ENCODE measurements at regions not wholly inside any gene's neighbourhood (a gene's known extent, or its start where the extent isn't known, plus 50 kb on each side); places are given as distances from the start of the nearest gene placed in this dataset.

DNA sequence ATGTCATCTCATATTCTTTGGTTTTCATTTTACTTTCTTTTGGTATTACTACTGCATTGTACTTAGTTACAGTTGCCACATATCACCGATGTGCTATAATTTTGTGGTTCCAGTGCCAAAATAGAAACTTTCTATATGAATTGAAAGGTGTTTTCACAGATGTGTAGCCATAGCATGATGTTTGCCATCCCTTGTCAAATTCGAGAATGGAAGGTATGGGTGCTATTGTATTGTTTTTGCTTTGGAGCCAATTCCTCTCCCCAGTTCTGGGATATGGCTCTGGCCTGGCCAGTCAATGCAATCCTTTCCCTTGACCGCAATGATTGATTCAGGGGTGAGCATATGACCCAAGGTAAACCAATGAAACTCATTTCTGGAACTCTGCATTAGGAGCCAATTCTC lies 86.2 kb upstream of the RPS6KA3 start:
- DNase-seq (ENCODE audit: low read depth) = no peak
- H3K4me3 ChIP-seq (ENCODE audit: low read depth, low read length) = no peak overlapping the region
- TF ChIP-seq, protein P1, sequence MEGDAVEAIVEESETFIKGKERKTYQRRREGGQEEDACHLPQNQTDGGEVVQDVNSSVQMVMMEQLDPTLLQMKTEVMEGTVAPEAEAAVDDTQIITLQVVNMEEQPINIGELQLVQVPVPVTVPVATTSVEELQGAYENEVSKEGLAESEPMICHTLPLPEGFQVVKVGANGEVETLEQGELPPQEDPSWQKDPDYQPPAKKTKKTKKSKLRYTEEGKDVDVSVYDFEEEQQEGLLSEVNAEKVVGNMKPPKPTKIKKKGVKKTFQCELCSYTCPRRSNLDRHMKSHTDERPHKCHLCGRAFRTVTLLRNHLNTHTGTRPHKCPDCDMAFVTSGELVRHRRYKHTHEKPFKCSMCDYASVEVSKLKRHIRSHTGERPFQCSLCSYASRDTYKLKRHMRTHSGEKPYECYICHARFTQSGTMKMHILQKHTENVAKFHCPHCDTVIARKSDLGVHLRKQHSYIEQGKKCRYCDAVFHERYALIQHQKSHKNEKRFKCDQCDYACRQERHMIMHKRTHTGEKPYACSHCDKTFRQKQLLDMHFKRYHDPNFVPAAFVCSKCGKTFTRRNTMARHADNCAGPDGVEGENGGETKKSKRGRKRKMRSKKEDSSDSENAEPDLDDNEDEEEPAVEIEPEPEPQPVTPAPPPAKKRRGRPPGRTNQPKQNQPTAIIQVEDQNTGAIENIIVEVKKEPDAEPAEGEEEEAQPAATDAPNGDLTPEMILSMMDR (IDR thresholded peaks at IDR 0.05; ENCODE audit: low read depth, low read length) = no peak
- TF ChIP-seq POLR2A (IDR thresholded peaks at IDR 0.05; ENCODE audit: extremely low read depth, insufficient read length) (no peak), MYC (IDR thresholded peaks at IDR 0.05; ENCODE audit: low read depth, low read length) (no peak)
- TF ChIP-seq, protein P2, sequence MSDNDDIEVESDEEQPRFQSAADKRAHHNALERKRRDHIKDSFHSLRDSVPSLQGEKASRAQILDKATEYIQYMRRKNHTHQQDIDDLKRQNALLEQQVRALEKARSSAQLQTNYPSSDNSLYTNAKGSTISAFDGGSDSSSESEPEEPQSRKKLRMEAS (IDR thresholded peaks at IDR 0.05; ENCODE audit: low read depth, low read length) = no peak

DNA sequence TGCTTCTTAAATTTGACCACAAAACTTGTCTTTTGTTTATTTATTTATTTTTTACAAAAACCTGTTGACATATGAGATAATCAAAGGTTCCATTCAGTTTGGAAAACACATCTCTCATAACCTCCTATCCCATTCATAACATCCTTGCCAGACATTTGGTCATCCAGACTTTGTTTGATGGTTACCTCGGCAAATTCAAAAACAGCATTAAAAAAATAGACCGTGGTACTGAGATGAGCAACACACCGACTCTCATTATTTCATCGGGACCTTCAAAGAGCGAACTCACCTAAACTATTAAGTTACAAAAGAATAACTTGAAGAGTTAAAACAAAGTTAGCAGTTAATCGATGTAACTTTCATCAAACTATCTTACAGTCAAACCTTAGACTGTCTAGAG lies 85.8 kb upstream of the RPS6KA3 start:
- H3K4me3 ChIP-seq (ENCODE audit: low read depth, low read length) = no peak overlapping the region
- DNase-seq (ENCODE audit: low read depth) = no peak
- no peak for TF ChIP-seq POLR2A (IDR thresholded peaks at IDR 0.05; ENCODE audit: extremely low read depth, insufficient read length)
- TF ChIP-seq, protein P2 (IDR thresholded peaks at IDR 0.05; ENCODE audit: low read depth, low read length) = no peak
- no peak for TF ChIP-seq MYC (IDR thresholded peaks at IDR 0.05; ENCODE audit: low read depth, low read length)
- TF ChIP-seq, protein P1 (IDR thresholded peaks at IDR 0.05; ENCODE audit: low read depth, low read length) = no peak

DNA sequence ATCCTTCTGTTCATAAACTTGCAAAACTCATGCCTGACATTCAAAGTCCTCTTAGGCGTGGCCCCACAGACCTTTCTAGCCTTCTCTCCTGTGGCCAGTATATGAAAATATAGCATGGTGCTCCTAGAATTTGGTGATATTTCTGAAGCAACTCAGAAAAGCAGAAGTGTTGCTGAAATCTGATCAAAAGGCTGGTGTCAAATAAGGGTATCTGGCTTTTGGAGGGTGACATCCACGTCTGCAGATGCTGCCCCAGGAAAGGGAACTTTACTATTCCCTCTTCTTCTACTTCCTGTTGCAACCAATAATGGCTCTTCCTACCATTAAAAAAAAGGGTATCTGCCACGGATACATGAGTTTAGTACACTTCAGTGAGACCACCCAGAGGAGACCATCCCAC lies 83.9 kb upstream of the RPS6KA3 start:
- H3K4me3 ChIP-seq (ENCODE audit: low read depth, low read length) = no peak overlapping the region
- no peak for TF ChIP-seq MYC (IDR thresholded peaks at IDR 0.05; ENCODE audit: low read depth, low read length)
- TF ChIP-seq, protein P1 (IDR thresholded peaks at IDR 0.05; ENCODE audit: low read depth, low read length) = no peak
- no peak for DNase-seq (ENCODE audit: low read depth)

DNA sequence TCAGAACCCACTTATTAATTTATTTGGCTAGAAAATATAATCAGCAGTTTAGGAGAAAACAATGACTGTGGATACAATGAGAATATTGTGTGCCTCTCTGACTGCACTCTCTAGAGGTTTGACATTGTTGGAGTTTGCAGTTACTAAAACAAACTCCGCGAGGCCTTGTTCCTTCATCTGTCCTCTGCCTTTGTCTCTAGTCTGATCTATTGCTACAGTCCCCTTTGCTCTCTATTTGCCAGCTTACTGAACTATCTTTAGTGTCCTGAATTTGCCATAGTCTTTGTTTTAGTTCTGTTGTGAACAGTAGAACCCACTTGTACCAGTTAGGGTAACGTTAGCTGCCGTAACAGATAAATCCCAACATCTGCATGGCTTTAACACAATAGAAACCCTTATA lies 81.4 kb upstream of the RPS6KA3 start:
- H3K4me3 ChIP-seq (ENCODE audit: low read depth, low read length) = no peak overlapping the region
- TF ChIP-seq MYC (IDR thresholded peaks at IDR 0.05; ENCODE audit: low read depth, low read length) = no peak
- no peak for TF ChIP-seq POLR2A (IDR thresholded peaks at IDR 0.05; ENCODE audit: extremely low read depth, insufficient read length)
- TF ChIP-seq, protein P1 (IDR thresholded peaks at IDR 0.05; ENCODE audit: low read depth, low read length) = no peak
- no peak for DNase-seq (ENCODE audit: low read depth)

DNA sequence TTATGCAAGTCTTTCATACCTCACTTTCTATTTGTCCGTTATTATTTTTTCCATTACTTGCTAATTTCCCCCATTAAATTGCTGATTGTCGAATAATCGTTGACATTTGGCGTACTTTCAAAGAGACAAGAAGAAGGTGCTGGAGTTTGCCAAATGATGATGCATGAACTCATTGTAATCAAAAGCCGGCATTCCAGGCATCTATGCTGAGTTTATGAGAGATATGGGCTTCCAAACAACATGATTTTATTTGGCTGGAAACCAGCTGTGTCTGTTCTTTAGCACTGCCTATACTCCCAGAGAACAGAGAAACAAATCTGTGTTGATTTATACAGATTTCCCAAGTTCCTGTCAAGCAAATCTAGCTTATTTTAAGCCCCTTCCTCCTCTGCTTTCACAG lies 80.8 kb upstream of the RPS6KA3 start:
- H3K4me3 ChIP-seq (ENCODE audit: low read depth, low read length) = no peak overlapping the region
- DNase-seq (ENCODE audit: low read depth) = no peak
- TF ChIP-seq MYC (IDR thresholded peaks at IDR 0.05; ENCODE audit: low read depth, low read length) (no peak), POLR2A (IDR thresholded peaks at IDR 0.05; ENCODE audit: extremely low read depth, insufficient read length) (no peak)
- TF ChIP-seq, protein P1 (IDR thresholded peaks at IDR 0.05; ENCODE audit: low read depth, low read length) = no peak
- TF ChIP-seq, protein P2 (IDR thresholded peaks at IDR 0.05; ENCODE audit: low read depth, low read length) = no peak

DNA sequence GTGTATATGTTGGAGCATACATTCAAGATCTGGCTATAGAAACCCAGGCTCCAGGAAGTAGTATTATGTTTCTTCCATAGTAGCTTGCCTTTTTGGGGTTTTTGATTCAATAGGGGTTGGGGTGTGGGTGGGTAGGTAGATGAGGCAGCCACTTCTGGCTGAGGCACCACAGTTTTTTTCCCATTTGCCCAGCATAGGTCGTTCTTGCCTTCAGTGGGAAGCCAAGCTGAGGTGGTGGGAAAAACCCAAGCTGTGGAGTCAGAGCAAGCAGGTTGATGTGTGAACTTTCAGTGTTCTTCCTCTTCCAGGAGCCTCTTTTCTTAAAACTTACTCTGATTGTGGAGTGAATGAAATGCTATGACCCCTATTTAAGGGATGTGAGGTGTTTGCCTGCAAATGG lies 67.0 kb upstream of the RPS6KA3 start:
- no peak for DNase-seq (ENCODE audit: low read depth)
- no peak overlapping the region for H3K4me3 ChIP-seq (ENCODE audit: low read depth, low read length)
- TF ChIP-seq, protein P1 (IDR thresholded peaks at IDR 0.05; ENCODE audit: low read depth, low read length) = no peak
- TF ChIP-seq, protein P2 (IDR thresholded peaks at IDR 0.05; ENCODE audit: low read depth, low read length) = no peak
- no peak for TF ChIP-seq POLR2A (IDR thresholded peaks at IDR 0.05; ENCODE audit: extremely low read depth, insufficient read length)
- TF ChIP-seq MYC (IDR thresholded peaks at IDR 0.05; ENCODE audit: low read depth, low read length) = no peak

Measured in NB4 (cell line).